ENCODE measurements at regions not wholly inside any gene's neighbourhood (a gene's known extent, or its start where the extent isn't known, plus 50 kb on each side); places are given as distances from the start of the nearest gene placed in this dataset.

DNA sequence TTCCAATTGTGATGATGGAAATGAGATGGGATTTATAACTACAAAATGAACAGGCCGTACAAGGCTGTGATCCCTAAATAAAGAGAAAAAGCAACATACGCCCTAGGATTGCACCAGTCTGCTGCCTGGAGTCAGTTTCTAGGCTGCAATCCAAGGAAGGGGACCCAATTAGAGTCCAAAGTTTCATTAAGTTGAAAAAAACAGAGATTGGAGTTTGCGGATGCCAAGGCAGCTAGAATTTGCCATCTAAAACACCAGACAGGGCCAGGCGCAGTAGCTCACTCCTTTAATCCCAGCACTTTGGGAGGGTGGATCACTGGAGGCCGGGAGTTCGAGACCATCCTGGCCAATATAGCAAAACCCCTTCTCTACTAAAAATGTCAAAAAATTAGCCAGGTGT is 661.0 kb downstream of the RPS29 start:
- no peak overlapping the region for H3K14ac ChIP-seq (ENCODE audit: low read length)
- H3K79me1 ChIP-seq (ENCODE audit: low read length), result no peaks in the 10 kb centered on the region
- H2BK120ac ChIP-seq (ENCODE audit: insufficient read depth, low read length, poor library complexity), result no peak overlapping the region
- no peak overlapping the region for H2BK12ac ChIP-seq (ENCODE audit: low read length)
- H3K4me1 ChIP-seq (ENCODE audit: control insufficient read depth in 1 of 2, insufficient read depth in 2 of 2, low read length in 2 of 2), result no peaks in the 10 kb centered on the region
- H4K8ac ChIP-seq (ENCODE audit: low read depth, low read length), result no peak overlapping the region
- H3K4ac ChIP-seq (ENCODE audit: low read depth, low read length), result no peak overlapping the region
- WGBS (ENCODE audit: extremely low coverage, insufficient coverage, insufficient read length), result no CpG with 5 or more reads among the region's 6 CpGs
- no peak overlapping the region for H2AFZ ChIP-seq (ENCODE audit: insufficient read depth, low read length, poor library complexity)
- H3K27ac ChIP-seq (ENCODE audit: low read depth, low read length), result no peak overlapping the region
- H2AK5ac ChIP-seq (ENCODE audit: low read length), result no peak overlapping the region
- H3K27me3 ChIP-seq (ENCODE audit: insufficient read depth, low read length), result no peaks in the 10 kb centered on the region
- H4K91ac ChIP-seq (ENCODE audit: low read depth, low read length), result no peak overlapping the region
- H3K36me3 ChIP-seq (ENCODE audit: control insufficient read depth in 1 of 2, insufficient read depth in 2 of 2, low read length in 2 of 2), result no peaks in the 10 kb centered on the region
- no peak overlapping the region for H3K9ac ChIP-seq (ENCODE audit: low read length)
- H3K9me3 ChIP-seq (ENCODE audit: insufficient read depth, low read depth, low read length), result no peaks in the 10 kb centered on the region
- H3K4me3 ChIP-seq (ENCODE audit: low read depth, low read length), result no peak overlapping the region
- no peak for DNase-seq
- no peaks in the 10 kb centered on the region for H3K79me2 ChIP-seq (ENCODE audit: control insufficient read depth, insufficient read depth, low read length, poor library complexity)
- no peak overlapping the region for H4K12ac ChIP-seq (ENCODE audit: low read depth, low read length)
- no peak overlapping the region for H3K4me2 ChIP-seq (ENCODE audit: low read length)
- H3K18ac ChIP-seq (ENCODE audit: low read length), result no peak overlapping the region
- H3K23ac ChIP-seq (ENCODE audit: low read length), result no peak overlapping the region
- no peak overlapping the region for H2BK5ac ChIP-seq (ENCODE audit: low read depth, low read length, poor library complexity)

DNA sequence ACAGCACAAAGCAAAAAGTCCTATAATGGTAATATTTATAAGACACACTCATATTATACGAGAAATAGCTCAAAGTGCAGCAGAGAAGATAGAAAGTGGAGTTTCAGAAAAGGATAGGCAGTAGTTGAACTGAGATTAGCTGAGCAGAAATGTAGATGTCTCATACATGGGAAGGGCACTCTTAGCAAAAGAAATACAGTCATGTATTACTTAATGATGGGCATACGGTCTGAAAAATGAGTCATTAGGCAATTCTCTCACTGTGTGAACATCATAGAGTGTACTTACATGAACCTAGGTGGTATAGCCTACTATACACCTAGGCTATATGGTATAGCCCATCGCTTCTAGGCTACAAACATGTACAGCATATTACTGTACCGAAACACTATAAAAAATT is 671.3 kb downstream of the RPS29 start:
- Histone ChIP-seq H4K8ac (ENCODE audit: low read depth, low read length) (no peak overlapping the region), H3K9me3 (ENCODE audit: insufficient read depth, low read depth, low read length) (no peaks in the 10 kb centered on the region), H3K4me2 (ENCODE audit: low read length) (no peak overlapping the region), H3K14ac (ENCODE audit: low read length) (no peak overlapping the region), H3K79me1 (ENCODE audit: low read length) (no peaks in the 10 kb centered on the region), H4K91ac (ENCODE audit: low read depth, low read length) (no peak overlapping the region), H2AK5ac (ENCODE audit: low read length) (no peak overlapping the region), H3K27me3 (ENCODE audit: insufficient read depth, low read length) (no peaks in the 10 kb centered on the region), H3K4me1 (ENCODE audit: control insufficient read depth in 1 of 2, insufficient read depth in 2 of 2, low read length in 2 of 2) (no peaks in the 10 kb centered on the region), H2BK120ac (ENCODE audit: insufficient read depth, low read length, poor library complexity) (no peak overlapping the region), H2AFZ (ENCODE audit: insufficient read depth, low read length, poor library complexity) (no peak overlapping the region), H3K4me3 (ENCODE audit: low read depth, low read length) (no peak overlapping the region), H3K18ac (ENCODE audit: low read length) (no peak overlapping the region), H3K23ac (ENCODE audit: low read length) (no peak overlapping the region), H4K12ac (ENCODE audit: low read depth, low read length) (no peak overlapping the region), H3K79me2 (ENCODE audit: control insufficient read depth, insufficient read depth, low read length, poor library complexity) (no peaks in the 10 kb centered on the region), H3K4ac (ENCODE audit: low read depth, low read length) (no peak overlapping the region), H2BK12ac (ENCODE audit: low read length) (no peak overlapping the region), H3K27ac (ENCODE audit: low read depth, low read length) (no peak overlapping the region), H3K9ac (ENCODE audit: low read length) (no peak overlapping the region), H3K36me3 (ENCODE audit: control insufficient read depth in 1 of 2, insufficient read depth in 2 of 2, low read length in 2 of 2) (no peaks in the 10 kb centered on the region), H2BK5ac (ENCODE audit: low read depth, low read length, poor library complexity) (no peak overlapping the region)
- DNase-seq, result no peak
- WGBS (ENCODE audit: extremely low coverage, insufficient coverage, insufficient read length), result no CpG with 5 or more reads among the region's 4 CpGs

GRCh38 chr14:48914382-48914781 is 671.8 kb downstream of the RPS29 start:
- no peak overlapping the region for H3K4me3 ChIP-seq (ENCODE audit: low read depth, low read length)
- H3K9me3 ChIP-seq (ENCODE audit: insufficient read depth, low read depth, low read length), result no peaks in the 10 kb centered on the region
- H2BK120ac ChIP-seq (ENCODE audit: insufficient read depth, low read length, poor library complexity), result no peak overlapping the region
- no peak overlapping the region for H3K14ac ChIP-seq (ENCODE audit: low read length)
- H3K27ac ChIP-seq (ENCODE audit: low read depth, low read length), result no peak overlapping the region
- no peak overlapping the region for H2BK5ac ChIP-seq (ENCODE audit: low read depth, low read length, poor library complexity)
- no peak overlapping the region for H2AK5ac ChIP-seq (ENCODE audit: low read length)
- H3K9ac ChIP-seq (ENCODE audit: low read length), result no peak overlapping the region
- no peak overlapping the region for H4K8ac ChIP-seq (ENCODE audit: low read depth, low read length)
- H3K4ac ChIP-seq (ENCODE audit: low read depth, low read length), result no peak overlapping the region
- H4K91ac ChIP-seq (ENCODE audit: low read depth, low read length), result no peak overlapping the region
- DNase-seq, result no peak
- H3K79me1 ChIP-seq (ENCODE audit: low read length), result no peaks in the 10 kb centered on the region
- no peaks in the 10 kb centered on the region for H3K4me1 ChIP-seq (ENCODE audit: control insufficient read depth in 1 of 2, insufficient read depth in 2 of 2, low read length in 2 of 2)
- H2BK12ac ChIP-seq (ENCODE audit: low read length), result no peak overlapping the region
- no peaks in the 10 kb centered on the region for H3K27me3 ChIP-seq (ENCODE audit: insufficient read depth, low read length)
- no peak overlapping the region for H3K4me2 ChIP-seq (ENCODE audit: low read length)
- WGBS (ENCODE audit: extremely low coverage, insufficient coverage, insufficient read length), result no CpG with 5 or more reads among the region's 1 CpG
- H2AFZ ChIP-seq (ENCODE audit: insufficient read depth, low read length, poor library complexity), result no peak overlapping the region
- no peaks in the 10 kb centered on the region for H3K36me3 ChIP-seq (ENCODE audit: control insufficient read depth in 1 of 2, insufficient read depth in 2 of 2, low read length in 2 of 2)
- no peak overlapping the region for H4K12ac ChIP-seq (ENCODE audit: low read depth, low read length)
- no peak overlapping the region for H3K23ac ChIP-seq (ENCODE audit: low read length)
- H3K18ac ChIP-seq (ENCODE audit: low read length), result no peak overlapping the region
- H3K79me2 ChIP-seq (ENCODE audit: control insufficient read depth, insufficient read depth, low read length, poor library complexity), result no peaks in the 10 kb centered on the region

DNA sequence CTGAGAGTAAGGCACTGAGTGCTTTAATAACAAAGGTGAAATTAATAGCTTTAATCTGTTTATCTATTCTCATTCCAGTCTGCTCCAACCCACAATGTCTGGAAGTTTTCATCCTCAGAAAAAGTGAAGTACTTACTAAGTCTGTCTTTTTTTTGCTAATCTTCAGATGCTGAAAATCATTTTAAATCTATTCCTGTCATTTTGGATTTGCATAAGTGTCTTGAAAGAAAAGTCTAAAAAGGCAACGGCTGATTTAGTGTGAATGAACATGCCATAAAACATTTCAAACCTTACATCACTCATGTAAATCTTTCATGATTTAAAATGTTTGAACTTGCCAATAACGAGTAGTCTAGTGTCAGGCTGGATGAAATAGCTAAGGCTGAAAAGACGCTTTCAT is 685.6 kb downstream of the RPS29 start:
- H3K4me3 ChIP-seq (ENCODE audit: low read depth, low read length), result no peak overlapping the region
- no CpG with 5 or more reads among the region's 3 CpGs for WGBS (ENCODE audit: extremely low coverage, insufficient coverage, insufficient read length)
- no peaks in the 10 kb centered on the region for H3K79me1 ChIP-seq (ENCODE audit: low read length)
- H3K9ac ChIP-seq (ENCODE audit: low read length), result no peak overlapping the region
- no peak overlapping the region for H4K8ac ChIP-seq (ENCODE audit: low read depth, low read length)
- H3K4me2 ChIP-seq (ENCODE audit: low read length), result no peak overlapping the region
- no peak overlapping the region for H3K23ac ChIP-seq (ENCODE audit: low read length)
- H3K36me3 ChIP-seq (ENCODE audit: control insufficient read depth in 1 of 2, insufficient read depth in 2 of 2, low read length in 2 of 2), result no peaks in the 10 kb centered on the region
- no peak overlapping the region for H2AK5ac ChIP-seq (ENCODE audit: low read length)
- no peak overlapping the region for H3K18ac ChIP-seq (ENCODE audit: low read length)
- no peak overlapping the region for H4K12ac ChIP-seq (ENCODE audit: low read depth, low read length)
- H2BK5ac ChIP-seq (ENCODE audit: low read depth, low read length, poor library complexity), result no peak overlapping the region
- no peak overlapping the region for H2AFZ ChIP-seq (ENCODE audit: insufficient read depth, low read length, poor library complexity)
- H2BK120ac ChIP-seq (ENCODE audit: insufficient read depth, low read length, poor library complexity), result no peak overlapping the region
- no peaks in the 10 kb centered on the region for H3K79me2 ChIP-seq (ENCODE audit: control insufficient read depth, insufficient read depth, low read length, poor library complexity)
- H3K4me1 ChIP-seq (ENCODE audit: control insufficient read depth in 1 of 2, insufficient read depth in 2 of 2, low read length in 2 of 2), result no peaks in the 10 kb centered on the region
- H3K27me3 ChIP-seq (ENCODE audit: insufficient read depth, low read length), result no peaks in the 10 kb centered on the region
- no peak overlapping the region for H3K14ac ChIP-seq (ENCODE audit: low read length)
- H3K27ac ChIP-seq (ENCODE audit: low read depth, low read length), result no peak overlapping the region
- no peak for DNase-seq
- H2BK12ac ChIP-seq (ENCODE audit: low read length), result no peak overlapping the region
- no peaks in the 10 kb centered on the region for H3K9me3 ChIP-seq (ENCODE audit: insufficient read depth, low read depth, low read length)
- no peak overlapping the region for H3K4ac ChIP-seq (ENCODE audit: low read depth, low read length)
- H4K91ac ChIP-seq (ENCODE audit: low read depth, low read length), result no peak overlapping the region
